Kidney epithelial cell (primary cell): ENCODE measurements at regions not wholly inside any gene's neighbourhood (a gene's known extent, or its start where the extent isn't known, plus 50 kb on each side); places are given as distances from the start of the nearest gene placed in this dataset.

Source experiments
- DNase-seq: peaks from one replicate; pipeline ENCODE4 v3.0.0-alpha.2; 2010; ENCODE audit warnings: low read depth
- H3K27me3 ChIP-seq: 2 replicates; pipeline ENCODE4 v1.6.0; 2011; ENCODE audit warnings: low read length; ENCODE audit not compliant: control insufficient read depth, insufficient read depth
- H3K36me3 ChIP-seq: 2 replicates; pipeline ENCODE4 v1.5.1; 2011; ENCODE audit warnings: low read length; ENCODE audit not compliant: control insufficient read depth, insufficient read depth
- H3K4me3 ChIP-seq: 2 replicates; pipeline ENCODE4 v1.5.1; 2011; ENCODE audit warnings: low read depth, mild to moderate bottlenecking, control low read depth, low read length
- CTCF ChIP-seq: IDR thresholded peaks from 2 replicates; pipeline ENCODE4 v1.5.1; 2011; ENCODE audit warnings: mild to moderate bottlenecking, moderate library complexity, low read length, control low read depth, inconsistent platforms; ENCODE audit not compliant: insufficient read depth, poor library complexity, severe bottlenecking

- TF ChIP-seq CTCF = no peak
These were observed 144.2 kb downstream of the DACT1 start for GRCh38 chr14:58782011-58782410.

GRCh38 chr14:58783792-58784511 lies 146.2 kb downstream of the DACT1 start:
- Histone ChIP-seq H3K36me3 (no peaks in the 10 kb centered on the region), H3K4me3 (no peak overlapping the region), H3K27me3 (no peaks in the 10 kb centered on the region)
- no peak for TF ChIP-seq CTCF
- DNase-seq = no peak

More at GRCh38 chr14:58782011-58782410, 144.2 kb downstream of the DACT1 start:
- no peaks in the 10 kb centered on the region for H3K36me3 ChIP-seq
- no peaks in the 10 kb centered on the region for H3K27me3 ChIP-seq
- DNase-seq = no peak
- no peak overlapping the region for H3K4me3 ChIP-seq

GRCh38 chr14:58784931-58785330 lies 147.2 kb downstream of the DACT1 start:
- TF ChIP-seq CTCF = no peak
- no peak overlapping the region for H3K4me3 ChIP-seq
- H3K27me3 ChIP-seq = no peaks in the 10 kb centered on the region
- no peaks in the 10 kb centered on the region for H3K36me3 ChIP-seq
- no peak for DNase-seq

- H3K36me3 ChIP-seq = no peaks in the 10 kb centered on the region
- DNase-seq = no peak
- no peak overlapping the region for H3K4me3 ChIP-seq
- no peaks in the 10 kb centered on the region for H3K27me3 ChIP-seq
- no peak for TF ChIP-seq CTCF
These were observed 147.9 kb downstream of the DACT1 start for GRCh38 chr14:58785701-58786100.

GRCh38 chr14:58787592-58787991 lies 149.8 kb downstream of the DACT1 start:
- no peaks in the 10 kb centered on the region for H3K27me3 ChIP-seq

More at GRCh38 chr14:58787592-58787991, 149.8 kb downstream of the DACT1 start:
- Histone ChIP-seq H3K36me3 (no peaks in the 10 kb centered on the region), H3K4me3 (no peak overlapping the region)
- DNase-seq = no peak
- TF ChIP-seq CTCF = no peak
